Type B pancreatic cell (in vitro differentiated cells): ENCODE measurements at regions not wholly inside any gene's neighbourhood (a gene's known extent, or its start where the extent isn't known, plus 50 kb on each side); places are given as distances from the start of the nearest gene placed in this dataset.

ENCODE experiments used
- DNase-seq: peaks from one replicate; pipeline ENCODE4 v3.0.0; 2021; ENCODE audit warnings: mixed read lengths; ENCODE audit not compliant: unreplicated experiment; ENCODE audit errors: extremely low spot score
- H3K27ac Mint-ChIP-seq: 2 replicates; pipeline ENCODE4 v1.8.0; 2021; ENCODE audit warnings: mild to moderate bottlenecking, mixed read lengths
- H3K27me3 Mint-ChIP-seq: 2 replicates; pipeline ENCODE4 v1.8.0; 2021; ENCODE audit warnings: mixed read lengths
- H3K36me3 Mint-ChIP-seq: 2 replicates; pipeline ENCODE4 v1.8.0; 2021; ENCODE audit warnings: mixed read lengths
- H3K4me1 Mint-ChIP-seq: one replicate; pipeline ENCODE4 v1.8.0; 2021; ENCODE audit warnings: mixed read lengths; ENCODE audit not compliant: unreplicated experiment
- H3K4me3 Mint-ChIP-seq: 2 replicates; pipeline ENCODE4 v1.8.0; 2021; ENCODE audit warnings: mild to moderate bottlenecking, mixed read lengths
- H3K9me3 Mint-ChIP-seq: 2 replicates; pipeline ENCODE4 v1.8.0; 2021; ENCODE audit warnings: mixed read lengths
- TF ChIP-seq, protein P1 (sequence below): fragments of 200-600 bp; sonication (generic); conservative IDR thresholded peaks from 2 replicates; pipeline ENCODE4 v1.5.0; 2021; ENCODE audit warnings: antibody characterized with exemption, mild to moderate bottlenecking

GRCh38 chr1:82979593-82980236 is 1019.2 kb downstream of the TTLL7 start:
- H3K4me1 Mint-ChIP-seq: peaks cover 23% of the 10 kb centered on the region
- TF ChIP-seq, protein P1, sequence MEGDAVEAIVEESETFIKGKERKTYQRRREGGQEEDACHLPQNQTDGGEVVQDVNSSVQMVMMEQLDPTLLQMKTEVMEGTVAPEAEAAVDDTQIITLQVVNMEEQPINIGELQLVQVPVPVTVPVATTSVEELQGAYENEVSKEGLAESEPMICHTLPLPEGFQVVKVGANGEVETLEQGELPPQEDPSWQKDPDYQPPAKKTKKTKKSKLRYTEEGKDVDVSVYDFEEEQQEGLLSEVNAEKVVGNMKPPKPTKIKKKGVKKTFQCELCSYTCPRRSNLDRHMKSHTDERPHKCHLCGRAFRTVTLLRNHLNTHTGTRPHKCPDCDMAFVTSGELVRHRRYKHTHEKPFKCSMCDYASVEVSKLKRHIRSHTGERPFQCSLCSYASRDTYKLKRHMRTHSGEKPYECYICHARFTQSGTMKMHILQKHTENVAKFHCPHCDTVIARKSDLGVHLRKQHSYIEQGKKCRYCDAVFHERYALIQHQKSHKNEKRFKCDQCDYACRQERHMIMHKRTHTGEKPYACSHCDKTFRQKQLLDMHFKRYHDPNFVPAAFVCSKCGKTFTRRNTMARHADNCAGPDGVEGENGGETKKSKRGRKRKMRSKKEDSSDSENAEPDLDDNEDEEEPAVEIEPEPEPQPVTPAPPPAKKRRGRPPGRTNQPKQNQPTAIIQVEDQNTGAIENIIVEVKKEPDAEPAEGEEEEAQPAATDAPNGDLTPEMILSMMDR: no peak
- H3K27ac Mint-ChIP-seq: no peak overlapping the region
- H3K27me3 Mint-ChIP-seq: peaks cover 4% of the 10 kb centered on the region
- no peak overlapping the region for H3K4me3 Mint-ChIP-seq
- peaks cover 4% of the 10 kb centered on the region for H3K9me3 Mint-ChIP-seq
- DNase-seq: no peak
- H3K36me3 Mint-ChIP-seq: no peaks in the 10 kb centered on the region

DNA sequence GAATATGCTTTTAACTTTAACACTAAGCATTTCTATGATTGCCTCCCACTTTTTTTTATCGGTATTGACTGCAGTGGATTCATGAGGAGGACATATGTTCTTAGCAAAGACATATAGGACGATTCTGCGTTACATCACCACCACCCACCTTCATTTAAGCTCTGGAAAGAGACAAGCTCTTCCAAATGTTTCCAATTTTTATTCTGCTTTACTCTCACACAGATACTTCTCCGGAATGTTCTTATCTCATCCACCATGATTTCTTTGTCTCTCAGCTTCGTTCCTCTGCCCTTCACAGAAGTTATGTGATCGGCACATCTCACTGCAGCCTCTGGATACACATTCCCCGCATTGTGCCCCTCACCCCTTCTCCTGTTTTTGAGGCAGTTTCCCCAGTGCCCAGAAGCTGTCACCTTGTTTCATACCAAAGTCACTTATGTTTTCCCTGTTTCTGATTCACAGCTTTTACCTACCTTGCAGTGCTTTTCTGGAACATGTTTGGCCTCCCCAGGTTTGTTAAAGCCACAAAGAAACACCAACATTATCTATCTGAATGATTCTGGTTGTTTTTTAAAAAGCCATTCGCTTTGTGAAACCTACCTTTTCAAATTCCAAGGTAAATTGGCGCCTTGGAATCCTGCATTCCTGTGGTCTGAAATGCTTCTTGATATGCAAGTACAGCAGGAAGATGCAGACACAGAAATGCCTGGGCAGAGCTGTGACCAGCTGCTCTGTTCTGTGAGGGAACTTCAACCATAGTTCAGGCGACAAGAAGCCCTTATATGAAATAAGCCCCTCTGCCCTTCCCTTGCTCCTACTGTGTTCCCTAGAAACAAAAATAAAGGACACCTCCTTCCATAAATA is 1020.2 kb downstream of the TTLL7 start:
- Mint-ChIP-seq H3K27ac (peak overlapping the region; percentile 19), H3K4me3 (no peak overlapping the region), H3K27me3 (peaks cover 4% of the 10 kb centered on the region), H3K9me3 (peaks cover 4% of the 10 kb centered on the region), H3K36me3 (no peaks in the 10 kb centered on the region), H3K4me1 (peaks cover 23% of the 10 kb centered on the region)
- TF ChIP-seq, protein P1: no peak
- no peak for DNase-seq

DNA sequence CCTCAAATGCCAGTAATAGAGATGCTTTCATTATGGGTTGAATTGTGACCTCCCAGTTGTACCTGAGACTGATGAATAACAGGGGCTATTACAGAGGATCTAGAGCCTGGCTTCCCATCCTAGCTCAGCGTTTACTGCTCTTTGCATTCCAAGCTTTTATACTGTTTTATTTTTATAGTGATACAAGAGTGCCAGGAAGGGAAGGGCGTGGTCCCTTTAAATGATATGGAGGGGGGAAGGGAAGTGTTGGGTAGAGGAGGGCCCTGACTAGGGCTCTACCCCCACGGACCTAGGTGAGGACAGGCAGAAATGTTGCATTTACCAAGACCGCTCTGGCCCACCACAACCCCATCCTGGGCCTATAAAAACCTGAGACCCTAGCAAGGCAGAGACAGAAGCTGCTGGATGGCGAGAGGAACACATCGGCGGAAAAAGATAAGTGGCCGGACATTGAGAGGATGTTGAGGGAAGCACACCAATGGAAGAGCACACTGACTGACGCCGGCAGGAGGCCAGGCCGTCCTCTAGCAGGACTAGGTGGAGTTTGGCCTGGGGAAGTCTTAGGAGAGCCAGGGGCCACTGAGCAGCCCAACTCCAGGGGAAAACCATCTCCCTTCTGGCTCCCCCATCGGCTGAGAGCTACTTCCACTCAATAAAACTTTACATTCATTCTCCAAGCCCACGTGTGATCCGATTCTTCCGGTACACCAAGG is 1025.9 kb downstream of the TTLL7 start:
- no peak for DNase-seq
- TF ChIP-seq, protein P1: no peak
- Mint-ChIP-seq H3K4me3 (no peak overlapping the region), H3K27me3 (no peaks in the 10 kb centered on the region), H3K27ac (no peak overlapping the region), H3K4me1 (no peaks in the 10 kb centered on the region), H3K9me3 (no peaks in the 10 kb centered on the region), H3K36me3 (no peaks in the 10 kb centered on the region)

DNA sequence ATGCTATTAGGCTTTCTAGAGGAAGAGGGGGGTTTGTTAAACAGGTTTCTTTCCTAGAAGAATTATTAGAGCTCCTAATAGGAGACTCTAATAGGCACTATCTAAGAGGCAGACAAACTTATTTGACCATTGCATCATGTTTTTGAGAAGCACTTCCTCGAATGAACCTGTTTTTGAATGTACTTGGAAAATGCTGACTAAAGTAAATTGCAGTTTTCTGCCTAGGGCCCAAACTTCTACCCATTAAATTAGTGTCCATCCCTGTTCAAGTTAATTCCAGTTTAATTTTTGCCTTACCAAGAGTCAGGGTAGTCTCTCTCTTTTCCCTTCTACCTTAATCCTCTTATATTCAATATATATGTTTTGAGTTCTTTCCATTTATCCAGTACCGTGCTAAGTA is 1029.6 kb downstream of the TTLL7 start:
- Mint-ChIP-seq H3K4me1 (no peaks in the 10 kb centered on the region), H3K27me3 (no peaks in the 10 kb centered on the region), H3K36me3 (no peaks in the 10 kb centered on the region), H3K9me3 (no peaks in the 10 kb centered on the region), H3K4me3 (no peak overlapping the region), H3K27ac (no peak overlapping the region)
- no peak for DNase-seq
- TF ChIP-seq, protein P1: no peak

DNA sequence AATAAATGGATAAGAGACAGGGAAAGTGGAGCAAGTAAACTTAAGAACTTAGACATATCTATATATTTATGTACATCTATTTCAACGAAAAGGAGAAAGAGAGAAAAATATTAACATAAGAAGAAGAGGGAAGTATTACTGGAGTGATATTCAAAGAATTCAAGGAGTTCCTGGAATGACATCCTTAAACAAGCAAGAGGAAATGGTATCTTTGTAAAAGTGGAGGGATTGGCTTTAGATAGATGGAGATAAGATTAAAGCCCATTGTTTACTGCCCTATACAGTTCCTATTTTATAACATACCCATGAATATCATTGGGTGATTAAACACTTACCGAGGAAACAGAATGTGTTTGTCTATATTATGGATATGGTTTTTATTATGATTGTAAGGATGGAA is 1036.3 kb downstream of the TTLL7 start:
- no peak overlapping the region for H3K4me3 Mint-ChIP-seq
- H3K27ac Mint-ChIP-seq: no peak overlapping the region
- no peak for DNase-seq
- no peaks in the 10 kb centered on the region for H3K36me3 Mint-ChIP-seq
- no peaks in the 10 kb centered on the region for H3K4me1 Mint-ChIP-seq
- no peaks in the 10 kb centered on the region for H3K9me3 Mint-ChIP-seq
- TF ChIP-seq, protein P1: no peak
- H3K27me3 Mint-ChIP-seq: no peaks in the 10 kb centered on the region
